Testis (tissue), 2 donors: ENCODE measurements at regions not wholly inside any gene's neighbourhood (a gene's known extent, or its start where the extent isn't known, plus 50 kb on each side); places are given as distances from the start of the nearest gene placed in this dataset.

Experiments
- DNase-seq: peaks from one replicate; pipeline ENCODE4 v3.0.0-alpha.2; 2019
- H3K27ac ChIP-seq, 2 donors: fragments of 200-600 bp; sonication (generic); one replicate each; pipeline ENCODE4 v1.5.1; 2019
- H3K27me3 ChIP-seq: fragments of 200-600 bp; sonication (generic); one replicate; pipeline ENCODE4 v1.5.1; 2019
- H3K36me3 ChIP-seq: fragments of 200-600 bp; sonication (generic); one replicate; pipeline ENCODE4 v1.5.1; 2017; ENCODE audit warnings: low read depth; ENCODE audit errors: missing control alignments
- H3K4me1 ChIP-seq: fragments of 200-600 bp; sonication (generic); one replicate; pipeline ENCODE4 v1.5.1; 2019
- H3K4me3 ChIP-seq, 2 donors: fragments of 200-600 bp; sonication (generic); one replicate each; pipeline ENCODE4 v1.5.1; 2017 to 2019
- H3K9me3 ChIP-seq: fragments of 200-600 bp; sonication (generic); one replicate; pipeline ENCODE4 v1.5.1; 2017
- POLR2A ChIP-seq: fragments of 450-650 bp; IDR thresholded peaks from one replicate; pipeline ENCODE4 v1.6.1; 2017; ENCODE audit warnings: antibody characterized with exemption, mild to moderate bottlenecking, moderate library complexity
- WGBS, 2 donors: methylation state at CpG; one replicate each; pipeline ENCODE4 v1.1.5; 2018; 5-methylcytosine and 5-hydroxymethylcytosine counted together
- intact Hi-C: fragments of 100-400 bp; cut with DNase I; formaldehyde crosslinking; loops from one replicate; pipeline ENCODE4 v1.15.1; 2023; ENCODE audit warnings: low total_unique reads
- TF ChIP-seq, protein P1 (sequence below), 3 experiments: fragments of 450-650 bp in 2 of 3; fragments of 200-600 bp in 1 of 3; sonication (generic) in 1 of 3; IDR thresholded peaks; one replicate each; pipeline ENCODE4 v1.5.1; 2016 to 2019; ENCODE audit warnings: antibody characterized with exemption in 3 of 3, mild to moderate bottlenecking in 2 of 3, moderate library complexity in 1 of 3

DNA sequence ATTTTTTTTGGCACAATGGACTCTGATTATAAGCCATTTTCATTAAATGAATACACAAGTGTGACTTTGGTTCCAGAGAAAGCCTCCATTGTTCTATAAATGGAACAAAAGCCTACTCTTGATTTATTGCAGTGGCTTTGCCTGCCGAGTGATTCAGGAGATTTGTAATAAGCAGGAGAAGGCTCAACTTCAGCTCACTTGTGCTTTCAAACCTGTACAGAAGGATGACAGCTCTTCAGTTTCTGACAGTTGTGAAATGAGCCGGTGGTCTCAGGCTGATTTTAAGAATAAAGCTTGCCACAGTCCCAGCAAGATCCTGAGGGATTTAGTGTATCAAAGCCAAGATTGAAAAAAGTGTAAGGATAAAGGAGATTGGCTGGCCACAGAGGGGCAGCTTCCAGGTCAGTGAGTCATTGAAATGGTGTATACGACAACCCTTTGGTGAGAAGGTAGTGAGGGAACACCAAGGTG lies 438.8 kb upstream of the TGFBR2 start:
- Histone ChIP-seq H3K4me1 (no peaks in the 10 kb centered on the region), H3K27ac (no peak overlapping the region), H3K36me3 (no peaks in the 10 kb centered on the region), H3K4me3 (no peak overlapping the region), H3K27me3 (no peaks in the 10 kb centered on the region), H3K9me3 (no peaks in the 10 kb centered on the region)
- TF ChIP-seq, protein P1, sequence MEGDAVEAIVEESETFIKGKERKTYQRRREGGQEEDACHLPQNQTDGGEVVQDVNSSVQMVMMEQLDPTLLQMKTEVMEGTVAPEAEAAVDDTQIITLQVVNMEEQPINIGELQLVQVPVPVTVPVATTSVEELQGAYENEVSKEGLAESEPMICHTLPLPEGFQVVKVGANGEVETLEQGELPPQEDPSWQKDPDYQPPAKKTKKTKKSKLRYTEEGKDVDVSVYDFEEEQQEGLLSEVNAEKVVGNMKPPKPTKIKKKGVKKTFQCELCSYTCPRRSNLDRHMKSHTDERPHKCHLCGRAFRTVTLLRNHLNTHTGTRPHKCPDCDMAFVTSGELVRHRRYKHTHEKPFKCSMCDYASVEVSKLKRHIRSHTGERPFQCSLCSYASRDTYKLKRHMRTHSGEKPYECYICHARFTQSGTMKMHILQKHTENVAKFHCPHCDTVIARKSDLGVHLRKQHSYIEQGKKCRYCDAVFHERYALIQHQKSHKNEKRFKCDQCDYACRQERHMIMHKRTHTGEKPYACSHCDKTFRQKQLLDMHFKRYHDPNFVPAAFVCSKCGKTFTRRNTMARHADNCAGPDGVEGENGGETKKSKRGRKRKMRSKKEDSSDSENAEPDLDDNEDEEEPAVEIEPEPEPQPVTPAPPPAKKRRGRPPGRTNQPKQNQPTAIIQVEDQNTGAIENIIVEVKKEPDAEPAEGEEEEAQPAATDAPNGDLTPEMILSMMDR (IDR thresholded peaks at IDR 0.05), result no peak
- TF ChIP-seq POLR2A, result no peak
- intact Hi-C loops, result no loop called here
- 67 to 73% methylated on average over 3 of the region's 3 CpGs for WGBS, 2 donors
- no peak for DNase-seq

GRCh38 chr3:30169487-30169886 lies 436.9 kb upstream of the TGFBR2 start:
- no peak overlapping the region for H3K4me3 ChIP-seq
- H3K27ac ChIP-seq, result no peak overlapping the region
- no peaks in the 10 kb centered on the region for H3K4me1 ChIP-seq
- no peak for TF ChIP-seq POLR2A
- TF ChIP-seq, protein P1 (IDR thresholded peaks at IDR 0.05), result no peak
- H3K9me3 ChIP-seq, result no peaks in the 10 kb centered on the region
- intact Hi-C loops, result no loop called here
- H3K27me3 ChIP-seq, result no peaks in the 10 kb centered on the region
- no peaks in the 10 kb centered on the region for H3K36me3 ChIP-seq
- no peak for DNase-seq

GRCh38 chr3:30170681-30171438 lies 435.5 kb upstream of the TGFBR2 start:
- no peak for TF ChIP-seq POLR2A
- TF ChIP-seq, protein P1 (IDR thresholded peaks at IDR 0.05), result no peak
- Histone ChIP-seq H3K4me1 (no peaks in the 10 kb centered on the region), H3K27me3 (no peaks in the 10 kb centered on the region), H3K27ac (no peak overlapping the region), H3K4me3 (no peak overlapping the region), H3K9me3 (no peaks in the 10 kb centered on the region), H3K36me3 (no peaks in the 10 kb centered on the region)
- no peak for DNase-seq
- 69 to 76% methylated on average over 2 of the region's 2 CpGs for WGBS, 2 donors
- intact Hi-C loops, result no loop called here

GRCh38 chr3:30174357-30174756 lies 432.0 kb upstream of the TGFBR2 start:
- no peaks in the 10 kb centered on the region for H3K9me3 ChIP-seq
- H3K36me3 ChIP-seq, result no peaks in the 10 kb centered on the region
- intact Hi-C loops, result no loop called here
- TF ChIP-seq, protein P1 (IDR thresholded peaks at IDR 0.05), result no peak
- TF ChIP-seq POLR2A, result no peak
- H3K4me1 ChIP-seq, result no peaks in the 10 kb centered on the region
- DNase-seq, result no peak
- no peaks in the 10 kb centered on the region for H3K27me3 ChIP-seq
- no peak overlapping the region for H3K27ac ChIP-seq
- no peak overlapping the region for H3K4me3 ChIP-seq
